ENCODE measurements at regions not wholly inside any gene's neighbourhood (a gene's known extent, or its start where the extent isn't known, plus 50 kb on each side); places are given as distances from the start of the nearest gene placed in this dataset.

DNA sequence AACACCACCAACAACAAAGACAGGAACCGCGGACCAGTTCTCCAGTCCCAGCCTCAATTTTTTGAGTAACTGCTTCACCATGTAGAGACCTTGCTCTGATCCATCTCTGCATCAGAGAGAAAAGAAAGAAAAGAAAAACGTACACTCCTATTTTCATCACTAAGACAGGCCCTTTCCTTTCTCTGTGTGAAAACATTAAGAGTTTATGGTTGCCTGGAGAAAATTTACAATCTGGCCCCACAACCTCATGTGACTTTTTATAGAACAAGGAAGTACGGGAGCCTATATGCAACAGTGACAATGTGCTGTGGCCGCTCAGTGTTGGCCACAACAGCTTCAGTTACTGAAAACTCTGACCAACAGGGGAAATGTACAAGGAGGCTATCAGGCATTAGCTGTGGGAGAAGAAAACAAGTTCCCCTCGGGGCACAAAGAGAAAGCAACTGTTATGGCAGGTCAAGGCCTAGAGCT, 272.9 kb upstream of the PTGER4 start:
- Histone ChIP-seq H3K27me3 (ENCODE audit: insufficient read depth, low read length, poor library complexity, severe bottlenecking) (no peaks in the 10 kb centered on the region), H3K36me3 (ENCODE audit: insufficient read depth, low read length) (no peaks in the 10 kb centered on the region), H4K20me1 (ENCODE audit: insufficient read depth, low read length, poor library complexity, severe bottlenecking) (no peaks in the 10 kb centered on the region), H3K79me2 (ENCODE audit: insufficient read depth, low read length) (no peaks in the 10 kb centered on the region), H3K4me2 (ENCODE audit: low read depth, low read length, poor library complexity, severe bottlenecking) (peak overlapping the region; percentile 13), H3K9me3 (ENCODE audit: insufficient read depth, low read depth, low read length) (no peaks in the 10 kb centered on the region), H3F3A (ENCODE audit: low read depth) (no peaks in the 10 kb centered on the region), H3K9ac (ENCODE audit: low read depth, low read length, poor library complexity, severe bottlenecking) (no peak overlapping the region), H3K4me3 (ENCODE audit: low read length, poor library complexity, severe bottlenecking) (no peak overlapping the region), H3K9me2 (replicated peaks; ENCODE audit: low read depth, low read length) (no peaks in the 10 kb centered on the region), H2AFZ (ENCODE audit: low read length) (peak overlapping the region; percentile 90), H3K4me1 (ENCODE audit: insufficient read depth, low read length, poor library complexity, severe bottlenecking) (peaks cover 51% of the 10 kb centered on the region)
- no peak for TF ChIP-seq EZH2phosphoT487 (IDR thresholded peaks at IDR 0.05; ENCODE audit: borderline replicate concordance)
- TF ChIP-seq, protein P1, sequence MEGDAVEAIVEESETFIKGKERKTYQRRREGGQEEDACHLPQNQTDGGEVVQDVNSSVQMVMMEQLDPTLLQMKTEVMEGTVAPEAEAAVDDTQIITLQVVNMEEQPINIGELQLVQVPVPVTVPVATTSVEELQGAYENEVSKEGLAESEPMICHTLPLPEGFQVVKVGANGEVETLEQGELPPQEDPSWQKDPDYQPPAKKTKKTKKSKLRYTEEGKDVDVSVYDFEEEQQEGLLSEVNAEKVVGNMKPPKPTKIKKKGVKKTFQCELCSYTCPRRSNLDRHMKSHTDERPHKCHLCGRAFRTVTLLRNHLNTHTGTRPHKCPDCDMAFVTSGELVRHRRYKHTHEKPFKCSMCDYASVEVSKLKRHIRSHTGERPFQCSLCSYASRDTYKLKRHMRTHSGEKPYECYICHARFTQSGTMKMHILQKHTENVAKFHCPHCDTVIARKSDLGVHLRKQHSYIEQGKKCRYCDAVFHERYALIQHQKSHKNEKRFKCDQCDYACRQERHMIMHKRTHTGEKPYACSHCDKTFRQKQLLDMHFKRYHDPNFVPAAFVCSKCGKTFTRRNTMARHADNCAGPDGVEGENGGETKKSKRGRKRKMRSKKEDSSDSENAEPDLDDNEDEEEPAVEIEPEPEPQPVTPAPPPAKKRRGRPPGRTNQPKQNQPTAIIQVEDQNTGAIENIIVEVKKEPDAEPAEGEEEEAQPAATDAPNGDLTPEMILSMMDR (conservative IDR thresholded peaks at IDR 0.05; ENCODE audit: low read length) = no peak

DNA sequence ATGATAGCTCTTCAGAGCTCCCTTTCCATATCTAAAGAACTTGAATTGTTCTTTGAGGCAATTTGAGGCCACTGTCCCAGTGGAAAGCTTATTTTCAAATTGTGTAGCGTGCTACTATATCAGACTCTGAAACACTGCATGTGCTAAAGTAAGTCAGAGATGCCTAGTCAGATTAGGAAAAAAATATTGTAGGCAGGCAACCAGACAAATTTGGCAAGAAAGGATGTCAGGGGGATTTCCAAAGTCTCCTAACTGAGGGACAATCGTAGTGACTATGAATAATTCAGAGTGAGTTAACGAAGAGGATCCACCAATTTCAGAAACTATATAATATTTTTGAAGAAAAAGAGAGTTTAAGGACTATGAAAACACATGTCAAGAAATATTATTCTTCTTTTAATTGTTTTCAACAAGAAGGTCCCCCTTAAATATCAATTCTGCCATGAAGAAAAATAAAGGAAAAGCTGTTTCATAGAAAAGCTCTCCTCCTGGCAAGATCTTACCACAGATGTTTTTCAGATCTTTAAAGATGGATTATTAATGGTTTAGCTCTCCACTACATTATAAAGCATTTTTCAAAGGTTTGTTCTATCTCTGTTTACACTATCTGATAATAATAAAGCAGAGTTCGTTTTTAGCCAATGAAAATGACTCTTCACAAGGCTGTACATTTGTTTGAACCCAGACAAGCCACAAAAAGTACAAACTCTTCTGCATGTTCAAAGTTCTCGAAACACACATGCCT, 273.5 kb upstream of the PTGER4 start:
- Histone ChIP-seq H3K9me2 (replicated peaks; ENCODE audit: low read depth, low read length) (no peaks in the 10 kb centered on the region), H3K4me3 (ENCODE audit: low read length, poor library complexity, severe bottlenecking) (no peak overlapping the region), H3K9me3 (ENCODE audit: insufficient read depth, low read depth, low read length) (no peaks in the 10 kb centered on the region), H3F3A (ENCODE audit: low read depth) (no peaks in the 10 kb centered on the region), H3K9ac (ENCODE audit: low read depth, low read length, poor library complexity, severe bottlenecking) (no peak overlapping the region), H2AFZ (ENCODE audit: low read length) (peak overlapping the region; percentile 90), H3K79me2 (ENCODE audit: insufficient read depth, low read length) (no peaks in the 10 kb centered on the region), H3K36me3 (ENCODE audit: insufficient read depth, low read length) (no peaks in the 10 kb centered on the region), H4K20me1 (ENCODE audit: insufficient read depth, low read length, poor library complexity, severe bottlenecking) (no peaks in the 10 kb centered on the region), H3K4me1 (ENCODE audit: insufficient read depth, low read length, poor library complexity, severe bottlenecking) (peaks cover 53% of the 10 kb centered on the region), H3K4me2 (ENCODE audit: low read depth, low read length, poor library complexity, severe bottlenecking) (peak overlapping the region; percentile 13), H3K27me3 (ENCODE audit: insufficient read depth, low read length, poor library complexity, severe bottlenecking) (no peaks in the 10 kb centered on the region)
- TF ChIP-seq, protein P1 (conservative IDR thresholded peaks at IDR 0.05; ENCODE audit: low read length) = no peak
- no peak for TF ChIP-seq EZH2phosphoT487 (IDR thresholded peaks at IDR 0.05; ENCODE audit: borderline replicate concordance)

DNA sequence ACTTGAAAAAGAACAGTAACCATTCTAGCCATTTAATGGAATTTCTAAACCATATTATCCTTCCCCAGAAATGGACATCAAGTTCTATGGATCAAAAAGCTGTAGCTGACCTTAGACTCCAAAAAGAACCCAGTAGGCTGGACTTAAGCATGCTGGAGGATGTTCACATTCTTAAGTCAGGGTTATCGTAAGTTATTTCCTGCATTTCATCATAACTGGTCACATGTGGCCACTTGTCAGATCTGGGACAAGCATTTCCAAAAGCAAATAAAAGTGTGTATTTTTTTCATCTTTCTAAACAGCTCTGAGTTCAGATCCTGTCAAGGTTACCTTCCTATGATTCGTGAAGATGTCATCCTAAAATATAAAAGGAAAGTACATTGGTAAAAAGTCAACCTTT, 274.5 kb upstream of the PTGER4 start:
- Histone ChIP-seq H3K9me3 (ENCODE audit: insufficient read depth, low read depth, low read length) (no peaks in the 10 kb centered on the region), H3K4me2 (ENCODE audit: low read depth, low read length, poor library complexity, severe bottlenecking) (peak overlapping the region; percentile 25), H4K20me1 (ENCODE audit: insufficient read depth, low read length, poor library complexity, severe bottlenecking) (no peaks in the 10 kb centered on the region), H3K9ac (ENCODE audit: low read depth, low read length, poor library complexity, severe bottlenecking) (no peak overlapping the region), H3K27me3 (ENCODE audit: insufficient read depth, low read length, poor library complexity, severe bottlenecking) (no peaks in the 10 kb centered on the region), H2AFZ (ENCODE audit: low read length) (peak overlapping the region; percentile 82; the same call in 1 of the 2 replicates), H3K4me1 (ENCODE audit: insufficient read depth, low read length, poor library complexity, severe bottlenecking) (peaks cover 43% of the 10 kb centered on the region), H3K79me2 (ENCODE audit: insufficient read depth, low read length) (no peaks in the 10 kb centered on the region), H3K36me3 (ENCODE audit: insufficient read depth, low read length) (no peaks in the 10 kb centered on the region), H3K4me3 (ENCODE audit: low read length, poor library complexity, severe bottlenecking) (no peak overlapping the region), H3F3A (ENCODE audit: low read depth) (no peaks in the 10 kb centered on the region), H3K9me2 (replicated peaks; ENCODE audit: low read depth, low read length) (no peaks in the 10 kb centered on the region)
- no peak for TF ChIP-seq EZH2phosphoT487 (IDR thresholded peaks at IDR 0.05; ENCODE audit: borderline replicate concordance)
- TF ChIP-seq, protein P1 (conservative IDR thresholded peaks at IDR 0.05; ENCODE audit: low read length) = no peak

All from Loucy (cell line).